HG03565 (cell line): ENCODE measurements at regions not wholly inside any gene's neighbourhood (a gene's known extent, or its start where the extent isn't known, plus 50 kb on each side); places are given as distances from the start of the nearest gene placed in this dataset.
"Not testable (repeated sequence)": the region's sequence is repeated elsewhere in the genome, so short reads cannot be mapped to it uniquely, and the experiment has no call there.

Experiments used
- ATAC-seq: cut with Tn5 transposase; IDR thresholded peaks from one replicate; pipeline ENCODE4 v1.9.1; 2021; ENCODE audit warnings: mild to moderate bottlenecking, moderate library complexity; ENCODE audit not compliant: unreplicated experiment

DNA sequence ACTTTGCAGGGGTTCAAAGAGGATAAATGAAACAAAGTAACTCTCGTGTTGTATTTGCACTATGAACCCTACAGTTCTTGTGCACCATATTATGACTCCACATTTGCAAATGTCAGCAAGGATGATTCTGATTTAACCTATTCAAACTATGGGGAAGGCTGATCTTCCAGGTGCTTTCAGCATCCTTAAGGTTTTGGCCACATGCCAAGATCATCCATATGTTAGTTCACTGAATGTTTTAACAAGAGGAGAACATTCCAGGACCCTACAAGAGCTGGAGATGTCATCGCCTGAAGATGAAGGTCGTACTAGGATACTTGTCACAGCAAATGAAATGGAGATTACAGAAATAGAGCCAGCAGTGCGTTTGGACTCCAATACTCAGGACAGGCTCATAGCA, 114.2 kb downstream of the DHRS2 start:
- no peak for ATAC-seq

DNA sequence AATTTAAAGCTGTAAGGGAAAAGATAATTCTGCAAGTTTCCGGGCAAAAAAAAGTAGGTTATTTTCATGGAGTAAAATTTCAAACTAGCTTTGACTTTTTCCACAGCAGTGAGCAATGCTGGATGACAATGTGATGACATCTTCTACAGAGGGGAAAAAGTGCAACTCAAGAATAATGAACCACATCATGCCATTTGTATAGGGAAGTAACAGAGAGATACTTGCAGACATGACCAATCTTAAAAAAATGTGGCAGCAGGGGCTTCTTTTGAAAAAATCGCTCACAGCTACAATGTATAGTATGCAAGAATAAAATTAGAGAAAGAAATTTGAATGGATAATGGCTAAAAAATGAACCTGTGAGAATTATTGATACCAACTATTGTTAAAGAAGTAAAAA, 115.5 kb downstream of the DHRS2 start:
- no peak for ATAC-seq

DNA sequence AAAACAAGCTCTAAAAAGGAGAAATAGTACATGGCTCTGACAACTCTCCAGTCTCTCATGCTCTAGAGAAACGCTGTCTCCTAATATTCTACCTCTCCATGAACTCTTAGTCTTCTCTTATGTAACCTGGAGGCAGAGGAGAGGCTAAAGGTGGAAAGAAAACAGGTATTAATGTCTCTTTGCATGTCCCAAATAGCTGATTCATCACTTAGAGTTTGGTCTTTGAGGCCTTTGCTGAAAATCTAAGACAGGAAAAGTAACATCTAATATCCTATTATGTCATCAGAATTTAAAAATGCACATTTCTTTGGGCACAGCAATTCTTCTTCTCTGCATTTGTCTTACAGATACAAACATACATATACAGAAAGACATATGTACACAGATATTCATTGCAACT, 127.2 kb downstream of the DHRS2 start:
- no peak for ATAC-seq

DNA sequence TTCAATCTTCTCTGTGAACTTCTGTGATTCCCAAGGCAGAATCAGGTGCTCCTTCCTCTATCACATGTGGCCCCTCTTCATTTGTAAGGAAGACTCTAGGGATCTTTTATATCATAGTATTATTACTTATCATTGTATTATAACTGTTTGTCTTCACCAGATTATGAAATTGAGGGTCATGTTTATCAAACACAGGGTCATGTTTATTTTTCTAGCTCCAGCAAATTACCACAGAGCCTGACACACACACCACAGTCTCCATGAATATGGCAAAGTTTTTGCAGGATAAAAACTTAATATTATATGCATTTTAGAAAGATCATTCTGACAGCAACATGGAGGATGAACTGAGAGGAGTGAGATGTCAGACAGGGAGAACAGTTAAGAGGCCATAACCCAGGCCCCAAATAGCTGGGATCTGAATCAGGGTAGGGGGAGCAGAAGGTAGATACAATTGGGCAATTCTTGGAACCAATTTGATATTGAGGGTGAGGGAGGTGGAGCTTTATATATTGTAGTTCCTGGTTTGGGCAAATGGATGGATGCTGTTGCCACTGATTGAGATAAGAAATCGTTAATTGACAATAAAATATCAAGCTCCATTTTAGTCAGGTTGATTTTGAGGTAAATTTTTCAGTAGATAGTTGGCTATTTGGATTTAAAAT, 130.7 kb downstream of the DHRS2 start:
- no peak for ATAC-seq

DNA sequence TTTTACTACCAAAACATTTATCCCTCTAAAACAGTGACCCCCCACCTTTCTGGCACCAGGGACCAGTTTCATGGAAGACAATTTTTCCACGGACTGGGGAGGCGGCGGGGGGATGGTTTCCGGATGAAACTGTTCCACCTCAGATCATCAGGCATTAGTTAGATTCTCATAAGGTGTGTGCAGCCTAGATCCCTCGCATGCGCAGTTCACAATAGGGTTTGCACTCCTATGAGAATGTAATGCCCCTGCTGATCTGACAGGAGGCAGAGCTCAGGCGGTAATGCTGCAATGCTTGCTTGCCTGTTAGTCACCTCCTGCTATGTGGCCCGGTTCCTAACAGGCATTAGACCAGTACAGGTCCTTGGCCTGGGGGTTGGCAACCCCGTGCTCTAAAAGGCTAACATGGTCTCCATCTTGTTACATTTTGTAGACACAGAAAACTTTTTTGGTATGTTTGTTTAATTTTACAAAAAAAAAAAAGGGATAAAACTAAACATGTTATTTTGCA, 133.1 kb downstream of the DHRS2 start:
- not testable (repeated sequence) for ATAC-seq

DNA sequence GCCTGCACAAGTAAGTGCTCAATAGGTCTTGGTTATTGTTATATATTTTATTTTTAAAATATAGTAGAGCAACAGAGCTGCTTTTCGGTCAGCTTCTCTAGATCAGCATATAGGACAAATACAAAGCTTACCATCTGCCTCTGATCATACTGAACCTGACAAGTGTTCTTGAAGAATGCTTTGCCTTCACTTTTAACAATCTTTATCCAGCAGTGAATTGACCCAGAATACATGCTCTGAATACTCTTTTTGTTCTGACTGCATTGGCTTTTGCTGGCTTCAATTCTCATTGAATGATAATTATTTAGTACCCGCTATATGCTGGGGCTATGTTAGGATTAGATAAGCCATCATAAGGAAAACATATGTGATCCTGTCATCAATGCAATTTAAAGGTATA, 137.8 kb downstream of the DHRS2 start:
- no peak for ATAC-seq

DNA sequence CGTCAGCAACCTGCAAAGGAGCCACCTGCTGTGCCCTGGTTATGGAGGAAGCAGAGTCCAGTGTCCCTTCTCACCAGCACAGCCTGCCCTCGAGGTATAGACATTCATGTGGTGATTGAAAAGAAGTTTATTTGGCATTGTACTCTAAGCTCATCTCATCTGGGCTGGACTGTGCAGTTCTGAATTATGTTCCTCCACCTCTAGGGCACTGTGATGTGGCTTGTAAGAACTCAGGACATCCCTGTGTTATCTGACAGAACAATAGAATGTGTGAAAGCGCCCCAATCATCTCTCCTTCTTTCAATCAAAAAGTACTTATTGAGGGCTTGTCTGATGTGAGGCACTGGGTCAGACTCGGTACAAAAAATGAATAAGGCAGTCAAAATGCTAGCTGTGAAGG, 140.1 kb downstream of the DHRS2 start:
- ATAC-seq = no peak

DNA sequence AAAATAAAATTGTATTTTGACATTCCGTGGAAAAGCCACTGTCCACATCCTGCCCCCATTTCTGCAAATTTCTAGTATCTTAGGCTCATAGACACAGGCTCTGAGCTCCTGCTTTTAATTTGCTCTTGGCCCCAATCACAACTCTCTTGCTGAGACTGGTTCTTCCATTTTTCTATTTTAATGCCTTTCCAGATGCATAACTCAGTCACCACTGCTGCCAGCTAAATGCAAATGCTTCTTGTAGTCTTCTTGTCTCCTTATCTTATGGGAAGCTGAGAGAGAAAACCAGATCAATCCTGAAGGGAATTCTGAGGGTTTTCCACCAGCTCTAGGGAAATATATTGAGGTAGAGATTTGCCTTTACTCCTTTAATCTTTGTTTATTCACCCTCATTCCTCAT, 149.0 kb downstream of the DHRS2 start:
- ATAC-seq = no peak

DNA sequence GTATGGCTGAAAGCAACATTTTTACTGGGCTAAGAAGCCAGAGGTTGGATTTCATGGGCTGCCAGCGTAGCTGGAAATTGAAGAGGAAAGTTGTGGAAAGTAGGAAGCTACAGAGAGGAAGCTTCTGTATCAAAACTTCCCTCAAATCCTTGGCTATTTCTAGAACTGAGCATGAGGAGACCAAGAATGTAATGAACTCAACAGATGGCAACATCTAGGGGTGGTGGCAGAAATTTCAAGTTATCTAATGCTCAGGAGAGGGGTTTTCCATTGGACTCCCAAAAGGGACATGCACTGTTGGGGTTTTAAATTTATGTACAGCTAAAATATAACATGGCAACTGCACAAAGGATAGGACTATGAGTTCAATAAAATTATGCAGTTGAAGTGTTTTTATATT, 151.3 kb downstream of the DHRS2 start:
- ATAC-seq = no peak

DNA sequence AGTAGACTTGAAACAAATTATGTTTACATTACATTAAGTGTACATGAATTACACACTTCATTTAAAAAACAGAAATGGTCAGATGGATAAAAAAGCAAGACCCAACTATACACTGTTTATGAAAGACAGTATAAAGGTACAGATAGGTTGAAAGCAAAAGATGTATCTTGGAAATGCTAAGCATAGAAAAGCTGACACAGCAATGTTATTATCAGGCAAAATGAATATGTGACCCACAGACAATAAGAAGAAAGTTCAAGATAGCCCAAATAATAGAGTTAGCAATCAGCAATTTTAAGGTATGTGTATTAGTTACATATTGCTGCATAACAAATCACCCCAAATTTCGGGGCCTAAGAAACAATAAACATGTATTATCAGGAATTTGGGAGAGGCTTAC, 153.5 kb downstream of the DHRS2 start:
- ATAC-seq = no peak

DNA sequence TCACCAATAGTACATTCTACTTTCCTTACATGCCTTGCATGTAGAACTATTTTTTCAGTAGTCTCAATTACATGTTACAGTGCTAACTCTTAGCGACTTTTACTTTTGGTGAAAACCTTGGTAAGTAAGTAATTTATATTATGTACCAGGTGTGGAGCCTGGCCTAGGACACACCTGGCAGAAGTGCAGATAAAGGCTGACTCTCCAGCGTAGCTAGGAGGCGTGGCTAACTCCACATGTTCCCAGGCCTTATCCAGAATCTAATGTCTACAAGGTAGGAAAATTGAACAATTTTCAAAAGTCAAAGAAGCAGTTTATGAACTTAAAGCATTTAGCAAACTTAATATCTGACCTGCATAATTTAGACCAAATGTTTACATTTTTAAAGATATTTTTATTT, 157.4 kb downstream of the DHRS2 start:
- ATAC-seq = no peak

DNA sequence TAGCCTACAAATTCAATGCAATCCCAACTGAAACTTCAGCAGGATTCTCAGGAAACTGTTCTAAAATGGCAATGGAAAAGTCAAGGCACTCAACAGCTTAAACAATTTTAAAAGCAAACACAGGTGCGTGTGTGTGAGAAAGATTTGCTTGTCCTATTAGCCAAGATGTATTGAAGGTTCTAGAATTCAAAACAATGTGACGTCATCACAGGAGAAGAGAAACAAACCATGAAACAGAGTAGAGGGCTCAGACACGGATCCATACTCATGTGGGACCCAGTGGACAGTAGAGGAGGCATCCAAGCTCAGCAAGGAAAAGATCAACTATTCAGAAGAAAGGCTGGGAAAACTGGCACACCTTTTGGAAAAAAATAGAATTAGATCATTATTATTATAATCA, 152.8 kb upstream of the DHRS4 start:
- no peak for ATAC-seq

DNA sequence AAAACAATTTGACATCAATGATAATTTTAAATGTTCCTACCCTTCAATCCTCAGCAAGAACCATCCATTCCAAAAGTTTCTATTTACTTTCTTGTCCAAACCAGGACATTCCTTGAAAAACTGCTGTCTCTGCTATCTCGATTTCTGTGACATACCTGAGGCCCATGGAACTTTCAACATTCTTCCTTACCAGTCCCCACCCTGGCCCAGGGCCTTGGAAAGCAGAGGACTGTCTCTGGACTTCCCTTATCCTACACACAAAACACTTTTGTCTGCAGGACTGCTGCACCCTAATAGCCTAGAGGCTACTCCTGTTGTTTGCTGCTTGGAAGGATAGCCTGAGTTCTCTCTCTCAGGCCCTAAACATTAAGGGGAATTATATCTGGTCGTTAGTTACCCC, 151.8 kb upstream of the DHRS4 start:
- ATAC-seq = no peak

DNA sequence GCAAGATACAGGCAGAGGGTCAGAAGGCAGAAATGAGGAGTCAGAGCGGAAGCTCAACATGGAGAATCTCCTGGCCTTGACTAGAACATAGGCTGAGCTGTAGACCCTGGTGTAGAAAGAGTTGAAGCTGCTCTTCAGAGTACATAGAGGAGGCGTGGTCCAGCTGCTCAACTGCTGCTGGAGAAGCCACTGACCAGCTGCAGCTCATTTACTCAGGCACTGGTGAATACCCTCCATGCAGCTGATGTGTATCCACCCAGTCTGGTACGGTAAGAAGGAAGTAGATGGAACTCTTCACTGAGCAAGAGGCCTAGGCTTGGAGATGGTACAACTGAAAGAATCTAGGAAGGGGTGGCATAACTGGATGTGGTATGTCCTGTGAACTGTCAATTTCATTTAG, 148.8 kb upstream of the DHRS4 start:
- no peak for ATAC-seq

DNA sequence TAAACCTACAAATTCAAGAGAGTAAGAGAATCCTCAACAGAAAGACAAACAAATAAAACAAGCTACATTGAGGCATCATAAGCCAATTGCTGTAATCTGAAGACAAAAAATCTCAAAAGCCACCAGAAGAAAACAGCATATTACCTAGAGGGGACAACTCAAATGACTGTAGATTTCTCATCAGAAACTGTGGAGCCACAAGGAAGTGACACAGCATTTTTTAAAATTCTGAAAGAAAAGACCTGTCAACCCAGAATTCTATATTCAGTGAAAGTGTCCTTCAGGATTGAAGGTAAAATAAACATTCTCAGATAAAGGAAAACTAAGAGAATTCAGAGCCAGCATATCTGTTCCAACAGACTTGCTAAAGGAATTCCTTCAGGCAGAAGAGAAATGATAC, 147.8 kb upstream of the DHRS4 start:
- ATAC-seq = no peak

DNA sequence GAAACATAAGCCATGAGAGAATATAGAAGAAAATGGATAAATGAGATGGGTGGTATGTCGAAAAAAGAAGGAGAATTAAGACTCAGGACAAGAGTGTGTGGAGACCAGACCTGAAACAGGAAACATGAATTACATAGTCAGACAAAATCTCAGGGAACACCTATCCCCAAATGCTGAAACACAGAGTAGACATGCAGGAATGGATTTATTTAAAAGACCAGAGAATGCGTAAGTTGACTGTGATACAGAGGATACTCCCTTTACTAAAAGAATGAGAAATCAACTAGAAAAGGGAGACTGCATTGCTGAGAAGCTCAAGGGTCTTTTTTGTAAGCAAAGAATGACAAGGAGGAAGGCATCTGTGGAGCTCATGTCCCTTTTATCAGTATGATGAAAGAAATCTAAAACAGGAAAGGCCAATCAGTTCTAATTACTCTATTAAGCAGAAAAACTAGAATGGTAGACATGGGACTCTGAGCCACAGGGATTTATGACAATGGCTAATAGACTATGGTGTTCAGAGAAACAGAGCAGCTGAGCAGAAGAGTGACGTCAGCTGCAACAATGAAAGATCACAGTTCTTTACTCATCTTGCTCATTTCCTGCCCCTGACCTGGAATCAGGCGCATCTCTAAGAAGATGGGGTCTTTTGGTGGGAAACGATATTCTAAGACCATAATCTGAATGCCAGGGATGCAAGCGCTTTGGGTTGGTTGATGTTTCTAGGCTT, 138.9 kb upstream of the DHRS4 start:
- ATAC-seq = no peak

DNA sequence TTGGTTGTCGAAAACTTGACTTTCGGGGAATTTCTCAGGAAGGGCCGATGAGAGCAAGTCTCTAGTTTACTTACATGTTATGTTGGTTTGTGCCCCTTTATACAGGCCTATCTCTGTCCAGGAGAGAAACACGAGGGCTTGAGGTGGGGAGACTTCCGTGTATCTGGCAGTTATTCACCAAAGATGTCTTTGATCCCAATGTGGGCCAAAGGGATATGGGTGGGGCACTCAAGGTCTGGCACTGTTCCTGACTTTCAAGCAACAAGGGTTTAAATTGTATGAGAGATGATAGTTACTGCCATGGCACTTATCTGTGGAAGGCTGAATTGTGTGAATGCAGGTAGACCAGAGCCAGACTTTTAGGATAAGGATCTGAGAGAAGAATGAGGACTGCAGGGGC, 137.2 kb upstream of the DHRS4 start:
- no peak for ATAC-seq

DNA sequence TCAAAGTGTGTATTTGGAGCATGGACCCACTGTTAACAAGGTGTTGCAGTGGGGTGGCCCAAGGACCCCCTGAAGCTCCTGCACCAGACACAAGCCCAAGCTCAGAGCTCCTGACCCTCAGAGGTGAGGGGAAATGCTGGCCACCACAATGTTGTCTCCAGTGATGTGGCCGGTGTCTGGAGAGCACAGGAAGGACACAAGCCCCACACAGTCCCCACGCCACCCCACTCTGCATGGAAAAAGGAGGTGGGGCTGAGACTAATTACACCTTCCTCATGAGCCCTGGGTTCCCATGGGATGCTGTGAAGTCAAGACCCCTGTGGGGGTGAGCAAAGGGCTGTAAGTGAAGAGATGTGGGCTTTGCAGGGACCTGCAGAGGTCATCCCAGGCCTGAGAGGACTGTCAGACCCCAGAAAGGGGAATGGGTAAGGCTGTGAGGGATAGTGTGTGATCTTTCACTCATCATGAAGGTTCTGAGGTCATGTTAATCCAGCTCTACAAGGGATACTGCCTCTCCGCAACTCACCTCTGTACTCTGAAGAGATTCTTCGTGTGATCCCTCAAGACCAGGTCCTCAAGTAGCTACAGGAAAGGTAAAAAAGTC, 136.3 kb upstream of the DHRS4 start:
- no peak for ATAC-seq

DNA sequence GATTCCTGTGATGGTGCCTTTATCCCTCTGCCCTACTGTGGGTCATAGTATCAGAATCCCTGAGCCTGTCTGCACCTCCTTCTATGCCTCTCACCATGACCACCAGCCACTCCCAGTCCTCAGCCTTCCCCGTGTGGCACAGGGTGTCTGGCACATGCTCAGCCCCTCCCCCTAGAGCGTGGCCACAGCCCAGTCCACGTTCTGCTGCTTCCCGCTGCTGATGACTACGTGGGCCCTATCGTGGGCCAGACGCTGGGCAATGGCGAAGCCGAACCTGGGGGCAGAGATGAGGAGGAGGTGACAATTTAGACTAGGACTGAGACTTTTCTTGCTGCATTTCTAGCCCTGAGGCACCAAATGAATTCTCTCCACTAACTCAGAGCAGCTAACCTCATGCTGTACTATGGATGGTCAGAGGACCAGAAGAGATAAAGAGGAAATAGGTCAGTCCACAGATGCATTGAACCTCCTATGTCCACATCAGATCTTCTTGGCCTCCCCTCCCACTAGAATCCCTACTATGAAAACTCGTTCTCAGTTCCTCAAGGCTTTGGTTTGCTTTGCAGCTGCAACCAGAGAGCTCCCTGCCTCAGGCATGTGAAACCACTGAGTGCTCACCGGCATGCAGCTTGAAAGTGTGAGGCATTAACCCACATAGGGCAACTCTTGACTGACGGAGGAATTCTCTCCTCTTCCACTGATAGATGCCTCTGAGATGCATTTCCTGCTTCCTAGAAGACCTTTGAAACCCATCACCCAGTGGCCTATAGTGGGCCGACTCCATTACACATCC, 126.3 kb upstream of the DHRS4 start:
- ATAC-seq = no peak

DNA sequence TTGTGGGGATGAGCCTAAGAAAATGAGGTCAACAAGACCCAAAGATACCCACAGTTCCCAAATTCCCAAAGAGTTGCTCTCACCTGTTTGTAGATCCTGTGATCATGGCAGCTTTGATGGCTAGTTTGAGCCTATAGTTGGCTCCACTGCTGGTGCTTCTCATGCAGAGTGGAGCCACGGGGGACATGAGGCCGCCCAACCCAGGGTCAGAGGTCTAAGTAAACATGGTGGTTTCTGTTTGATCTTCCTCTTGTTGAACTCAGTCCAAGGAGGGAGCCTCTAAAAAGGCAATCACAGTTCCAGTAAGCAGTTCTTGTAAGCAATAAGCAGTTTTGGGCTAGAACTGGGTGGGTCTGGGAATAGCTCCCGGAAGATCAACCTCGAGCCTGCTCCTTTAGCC, 125.6 kb upstream of the DHRS4 start:
- ATAC-seq = no peak

DNA sequence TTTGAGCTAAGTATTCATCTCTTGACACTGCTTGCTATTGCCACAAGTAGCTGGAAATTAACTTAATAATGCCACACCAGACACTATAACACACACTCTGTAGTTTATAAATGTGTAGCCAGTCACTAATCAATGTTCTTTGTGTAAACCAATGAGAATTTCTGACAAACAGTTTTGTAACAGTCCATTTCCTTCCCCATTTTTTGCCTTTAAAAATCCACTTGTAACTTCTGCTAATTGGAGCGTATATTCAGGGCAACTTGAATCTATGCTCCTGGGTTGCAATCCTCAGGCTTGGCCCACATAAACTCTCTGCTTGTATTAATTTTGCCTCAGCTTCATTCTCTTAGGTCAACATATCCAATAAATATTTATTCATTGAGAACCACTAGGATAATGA, 125.0 kb upstream of the DHRS4 start:
- ATAC-seq = no peak
